ENCODE measurements at regions not wholly inside any gene's neighbourhood (a gene's known extent, or its start where the extent isn't known, plus 50 kb on each side); places are given as distances from the start of the nearest gene placed in this dataset.

GRCh38 chr2:145715601-145716000, 1195.7 kb upstream of the ZEB2 start:
- no peaks in the 10 kb centered on the region for H3K27me3 ChIP-seq (ENCODE audit: control insufficient read depth in 5 of 5, insufficient read depth in 4 of 5, low read length in 5 of 5)

GRCh38 chr2:145710303-145710702, 1190.4 kb upstream of the ZEB2 start:
- H3K4me1 ChIP-seq (ENCODE audit: control insufficient read depth in 5 of 5, insufficient read depth in 5 of 5, low read length in 5 of 5): no peaks in the 10 kb centered on the region
- peaks cover 0 to 9% (median 4%) of the 10 kb centered on the region in 5 donors for H3K9me3 ChIP-seq (ENCODE audit: control insufficient read depth in 5 of 5, low read length in 5 of 5)
- no peak overlapping the region for H3K4me3 ChIP-seq (ENCODE audit: low read depth in 1 of 5, low read length in 5 of 5)
- H3K36me3 ChIP-seq (ENCODE audit: control insufficient read depth in 5 of 5, insufficient read depth in 5 of 5, low read length in 5 of 5): no peaks in the 10 kb centered on the region
- no peak overlapping the region for H3K27ac ChIP-seq (ENCODE audit: low read depth, low read length)
- no peak overlapping the region for H3K9ac ChIP-seq (ENCODE audit: low read length in 5 of 5)
- H3K27me3 ChIP-seq (ENCODE audit: control insufficient read depth in 5 of 5, insufficient read depth in 4 of 5, low read length in 5 of 5): no peaks in the 10 kb centered on the region

More at GRCh38 chr2:145715601-145716000, 1195.7 kb upstream of the ZEB2 start:
- Histone ChIP-seq H3K4me1 (ENCODE audit: control insufficient read depth in 5 of 5, insufficient read depth in 5 of 5, low read length in 5 of 5) (no peaks in the 10 kb centered on the region), H3K9me3 (ENCODE audit: control insufficient read depth in 5 of 5, low read length in 5 of 5) (peaks cover 0 to 7% (median 4%) of the 10 kb centered on the region in 5 donors), H3K36me3 (ENCODE audit: control insufficient read depth in 5 of 5, insufficient read depth in 5 of 5, low read length in 5 of 5) (no peaks in the 10 kb centered on the region), H3K9ac (ENCODE audit: low read length in 5 of 5) (no peak overlapping the region), H3K4me3 (ENCODE audit: low read depth in 1 of 5, low read length in 5 of 5) (no peak overlapping the region), H3K27ac (ENCODE audit: low read depth, low read length) (no peak overlapping the region)

GRCh38 chr2:145702305-145702704, 1182.4 kb upstream of the ZEB2 start:
- Histone ChIP-seq H3K27me3 (ENCODE audit: control insufficient read depth in 5 of 5, insufficient read depth in 4 of 5, low read length in 5 of 5) (no peaks in the 10 kb centered on the region), H3K27ac (ENCODE audit: low read depth, low read length) (no peak overlapping the region), H3K36me3 (ENCODE audit: control insufficient read depth in 5 of 5, insufficient read depth in 5 of 5, low read length in 5 of 5) (no peaks in the 10 kb centered on the region), H3K9me3 (ENCODE audit: control insufficient read depth in 5 of 5, low read length in 5 of 5) (peaks cover 0 to 6% (median 0%) of the 10 kb centered on the region in 5 donors), H3K9ac (ENCODE audit: low read length in 5 of 5) (no peak overlapping the region), H3K4me1 (ENCODE audit: control insufficient read depth in 5 of 5, insufficient read depth in 5 of 5, low read length in 5 of 5) (no peaks in the 10 kb centered on the region), H3K4me3 (ENCODE audit: low read depth in 1 of 5, low read length in 5 of 5) (no peak overlapping the region)

- no peak overlapping the region for H3K4me3 ChIP-seq (ENCODE audit: low read depth in 1 of 5, low read length in 5 of 5)
- no peaks in the 10 kb centered on the region for H3K9me3 ChIP-seq (ENCODE audit: control insufficient read depth in 5 of 5, low read length in 5 of 5)
- H3K36me3 ChIP-seq (ENCODE audit: control insufficient read depth in 5 of 5, insufficient read depth in 5 of 5, low read length in 5 of 5): no peaks in the 10 kb centered on the region
- H3K27ac ChIP-seq (ENCODE audit: low read depth, low read length): no peak overlapping the region
- no peak overlapping the region for H3K9ac ChIP-seq (ENCODE audit: low read length in 5 of 5)
- H3K4me1 ChIP-seq (ENCODE audit: control insufficient read depth in 5 of 5, insufficient read depth in 5 of 5, low read length in 5 of 5): peaks cover 0 to 3% (median 0%) of the 10 kb centered on the region in 5 donors
- no peaks in the 10 kb centered on the region for H3K27me3 ChIP-seq (ENCODE audit: control insufficient read depth in 5 of 5, insufficient read depth in 4 of 5, low read length in 5 of 5)
Observed at GRCh38 chr2:145692971-145693478, 1173.1 kb upstream of the ZEB2 start.

- Histone ChIP-seq H3K9ac (ENCODE audit: low read length in 5 of 5) (no peak overlapping the region), H3K27ac (ENCODE audit: low read depth, low read length) (no peak overlapping the region), H3K4me3 (ENCODE audit: low read depth in 1 of 5, low read length in 5 of 5) (no peak overlapping the region), H3K27me3 (ENCODE audit: control insufficient read depth in 5 of 5, insufficient read depth in 4 of 5, low read length in 5 of 5) (no peaks in the 10 kb centered on the region), H3K9me3 (ENCODE audit: control insufficient read depth in 5 of 5, low read length in 5 of 5) (no peaks in the 10 kb centered on the region), H3K36me3 (ENCODE audit: control insufficient read depth in 5 of 5, insufficient read depth in 5 of 5, low read length in 5 of 5) (no peaks in the 10 kb centered on the region), H3K4me1 (ENCODE audit: control insufficient read depth in 5 of 5, insufficient read depth in 5 of 5, low read length in 5 of 5) (peaks cover 0 to 11% (median 8%) of the 10 kb centered on the region in 5 donors)
Observed at GRCh38 chr2:145691659-145692058, 1171.7 kb upstream of the ZEB2 start.

- no peaks in the 10 kb centered on the region for H3K9me3 ChIP-seq (ENCODE audit: control insufficient read depth in 5 of 5, low read length in 5 of 5)
- no peaks in the 10 kb centered on the region for H3K27me3 ChIP-seq (ENCODE audit: control insufficient read depth in 5 of 5, insufficient read depth in 4 of 5, low read length in 5 of 5)
- no peak overlapping the region for H3K27ac ChIP-seq (ENCODE audit: low read depth, low read length)
- no peaks in the 10 kb centered on the region for H3K36me3 ChIP-seq (ENCODE audit: control insufficient read depth in 5 of 5, insufficient read depth in 5 of 5, low read length in 5 of 5)
- H3K4me3 ChIP-seq (ENCODE audit: low read depth in 1 of 5, low read length in 5 of 5): no peak overlapping the region
- H3K9ac ChIP-seq (ENCODE audit: low read length in 5 of 5): no peak overlapping the region
- H3K4me1 ChIP-seq (ENCODE audit: control insufficient read depth in 5 of 5, insufficient read depth in 5 of 5, low read length in 5 of 5): peaks cover 0 to 11% (median 8%) of the 10 kb centered on the region in 5 donors
Observed at GRCh38 chr2:145690183-145690778, 1170.4 kb upstream of the ZEB2 start.

GRCh38 chr2:145689277-145689676, 1169.4 kb upstream of the ZEB2 start:
- Histone ChIP-seq H3K36me3 (ENCODE audit: control insufficient read depth in 5 of 5, insufficient read depth in 5 of 5, low read length in 5 of 5) (no peaks in the 10 kb centered on the region), H3K9ac (ENCODE audit: low read length in 5 of 5) (no peak overlapping the region), H3K4me3 (ENCODE audit: low read depth in 1 of 5, low read length in 5 of 5) (no peak overlapping the region), H3K27ac (ENCODE audit: low read depth, low read length) (no peak overlapping the region), H3K27me3 (ENCODE audit: control insufficient read depth in 5 of 5, insufficient read depth in 4 of 5, low read length in 5 of 5) (no peaks in the 10 kb centered on the region), H3K9me3 (ENCODE audit: control insufficient read depth in 5 of 5, low read length in 5 of 5) (no peaks in the 10 kb centered on the region), H3K4me1 (ENCODE audit: control insufficient read depth in 5 of 5, insufficient read depth in 5 of 5, low read length in 5 of 5) (peaks cover 0 to 11% (median 8%) of the 10 kb centered on the region in 5 donors)

GRCh38 chr2:145688156-145688555, 1168.2 kb upstream of the ZEB2 start:
- Histone ChIP-seq H3K36me3 (ENCODE audit: control insufficient read depth in 5 of 5, insufficient read depth in 5 of 5, low read length in 5 of 5) (no peaks in the 10 kb centered on the region), H3K27ac (ENCODE audit: low read depth, low read length) (no peak overlapping the region)

GRCh38 chr2:145687442-145688134, 1167.7 kb upstream of the ZEB2 start:
- Histone ChIP-seq H3K4me3 (ENCODE audit: low read depth in 1 of 5, low read length in 5 of 5) (peak overlapping the region in 2 of 5 donors; percentile 42 to 53), H3K27me3 (ENCODE audit: control insufficient read depth in 5 of 5, insufficient read depth in 4 of 5, low read length in 5 of 5) (no peaks in the 10 kb centered on the region), H3K4me1 (ENCODE audit: control insufficient read depth in 5 of 5, insufficient read depth in 5 of 5, low read length in 5 of 5) (peaks cover 0 to 9% (median 8%) of the 10 kb centered on the region in 5 donors), H3K27ac (ENCODE audit: low read depth, low read length) (no peak overlapping the region), H3K9me3 (ENCODE audit: control insufficient read depth in 5 of 5, low read length in 5 of 5) (no peaks in the 10 kb centered on the region), H3K9ac (ENCODE audit: low read length in 5 of 5) (peak overlapping the region in 1 of 5 donors; percentile 56), H3K36me3 (ENCODE audit: control insufficient read depth in 5 of 5, insufficient read depth in 5 of 5, low read length in 5 of 5) (no peaks in the 10 kb centered on the region)

More at GRCh38 chr2:145688156-145688555, 1168.2 kb upstream of the ZEB2 start:
- Histone ChIP-seq H3K4me3 (ENCODE audit: low read depth in 1 of 5, low read length in 5 of 5) (no peak overlapping the region), H3K27me3 (ENCODE audit: control insufficient read depth in 5 of 5, insufficient read depth in 4 of 5, low read length in 5 of 5) (no peaks in the 10 kb centered on the region), H3K4me1 (ENCODE audit: control insufficient read depth in 5 of 5, insufficient read depth in 5 of 5, low read length in 5 of 5) (peaks cover 0 to 9% (median 8%) of the 10 kb centered on the region in 5 donors), H3K9me3 (ENCODE audit: control insufficient read depth in 5 of 5, low read length in 5 of 5) (no peaks in the 10 kb centered on the region), H3K9ac (ENCODE audit: low read length in 5 of 5) (no peak overlapping the region)

GRCh38 chr2:145685383-145686050, 1165.6 kb upstream of the ZEB2 start:
- Histone ChIP-seq H3K4me1 (ENCODE audit: control insufficient read depth in 5 of 5, insufficient read depth in 5 of 5, low read length in 5 of 5) (peaks cover 0 to 9% (median 8%) of the 10 kb centered on the region in 5 donors), H3K27ac (ENCODE audit: low read depth, low read length) (no peak overlapping the region), H3K9me3 (ENCODE audit: control insufficient read depth in 5 of 5, low read length in 5 of 5) (no peaks in the 10 kb centered on the region), H3K4me3 (ENCODE audit: low read depth in 1 of 5, low read length in 5 of 5) (no peak overlapping the region), H3K9ac (ENCODE audit: low read length in 5 of 5) (no peak overlapping the region), H3K36me3 (ENCODE audit: control insufficient read depth in 5 of 5, insufficient read depth in 5 of 5, low read length in 5 of 5) (no peaks in the 10 kb centered on the region), H3K27me3 (ENCODE audit: control insufficient read depth in 5 of 5, insufficient read depth in 4 of 5, low read length in 5 of 5) (no peaks in the 10 kb centered on the region)
